Suppressor macrophage treated with lipopolysaccharide for 1 hour (primary cell): ENCODE measurements at regions not wholly inside any gene's neighbourhood (a gene's known extent, or its start where the extent isn't known, plus 50 kb on each side); places are given as distances from the start of the nearest gene placed in this dataset.
"Not testable (repeated sequence)": the region's sequence is repeated elsewhere in the genome, so short reads cannot be mapped to it uniquely, and the experiment has no call there.

ENCODE experiments used
- DNase-seq, 3 donors: peaks; one replicate each; pipeline ENCODE4 v3.0.0-alpha.2; 2020 to 2022

- peak; percentile 94 to 99 (median 97) for DNase-seq
Measured at GRCh38 chr20:23147964-23148730, 62.0 kb upstream of the CD93 start.

GRCh38 chr20:23147647-23147963 is 61.5 kb upstream of the CD93 start:
- DNase-seq, result no peak

GRCh38 chr20:23146857-23147637 is 60.9 kb upstream of the CD93 start:
- DNase-seq, result no peak

- DNase-seq, result no peak
Measured at GRCh38 chr20:23146181-23146580, 60.1 kb upstream of the CD93 start.

GRCh38 chr20:23145281-23145700 is 59.2 kb upstream of the CD93 start:
- peak; percentile 86 to 93 (median 87) for DNase-seq

- DNase-seq, result no peak
Measured at GRCh38 chr20:23144856-23145255, 58.7 kb upstream of the CD93 start.

- DNase-seq, result no peak
Measured at GRCh38 chr20:23143986-23144690, 58.0 kb upstream of the CD93 start.

GRCh38 chr20:23143098-23143497 is 57.0 kb upstream of the CD93 start:
- peak; percentile 90 to 97 (median 95) for DNase-seq

GRCh38 chr20:23142162-23143050 is 56.3 kb upstream of the CD93 start:
- DNase-seq, result peak; percentile 74 to 87 (median 84)

- DNase-seq, result no peak
Measured at GRCh38 chr20:23141450-23142161, 55.5 kb upstream of the CD93 start.

- DNase-seq, result peak; percentile 67 to 78 (median 70)
Measured at GRCh38 chr20:23140991-23141390, 54.9 kb upstream of the CD93 start.

- DNase-seq, result not testable (repeated sequence)
Measured at GRCh38 chr20:23139984-23140383, 53.9 kb upstream of the CD93 start.

GRCh38 chr20:23139524-23139923 is 53.4 kb upstream of the CD93 start:
- DNase-seq, result no peak

GRCh38 chr20:23138682-23139081 is 52.6 kb upstream of the CD93 start:
- DNase-seq, result no peak

- no peak for DNase-seq
Measured at GRCh38 chr20:23138226-23138625, 52.1 kb upstream of the CD93 start.

GRCh38 chr20:23136893-23137745 is 51.0 kb upstream of the CD93 start:
- no peak for DNase-seq

GRCh38 chr20:23135449-23136420 is 49.6 kb upstream of the CD93 start:
- DNase-seq, result peak; percentile 66 to 75 (median 74)
